Gastrocnemius medialis (tissue), 4 donors: ENCODE measurements at regions not wholly inside any gene's neighbourhood (a gene's known extent, or its start where the extent isn't known, plus 50 kb on each side); places are given as distances from the start of the nearest gene placed in this dataset.

Experiments used
- POLR2A ChIP-seq, 2 donors: fragments of 450-650 bp; IDR thresholded peaks; one replicate each; pipeline ENCODE4 v1.6.1; 2017; ENCODE audit warnings: antibody characterized with exemption in 2 of 2, mild to moderate bottlenecking in 2 of 2, moderate library complexity in 2 of 2
- TF ChIP-seq, protein P1 (sequence below), 5 experiments: fragments of 450-650 bp in 3 of 5; fragments of 200-600 bp in 2 of 5; sonication (generic) in 2 of 5; IDR thresholded peaks in 4 of 5; conservative IDR thresholded peaks in 1 of 5; 1 replicate in 4 of 5; 2 replicates in 1 of 5; pipeline ENCODE4 v1.5.1; 2016 to 2019; ENCODE audit warnings: antibody characterized with exemption in 5 of 5, mild to moderate bottlenecking in 3 of 5, moderate library complexity in 3 of 5

DNA sequence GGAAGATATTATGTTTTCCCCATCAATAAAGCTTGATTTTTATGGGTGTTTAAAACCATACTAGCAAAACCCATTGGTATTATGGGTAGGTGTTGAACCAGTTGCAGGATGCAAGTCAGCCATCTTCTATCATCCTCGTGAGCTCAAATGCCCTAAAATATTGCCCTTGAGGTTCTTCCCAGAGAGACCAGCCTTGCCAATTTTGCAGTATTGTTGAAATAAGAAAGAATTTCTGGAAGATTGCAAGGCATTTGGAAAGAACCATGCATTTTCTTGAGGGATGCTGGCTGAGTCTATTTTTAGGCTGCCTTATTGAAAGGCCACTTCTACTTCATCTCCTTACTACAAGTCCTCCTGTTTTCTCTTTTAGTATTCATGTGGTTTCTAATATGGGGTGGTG, 60.9 kb upstream of the SOD3 start:
- TF ChIP-seq, protein P1, sequence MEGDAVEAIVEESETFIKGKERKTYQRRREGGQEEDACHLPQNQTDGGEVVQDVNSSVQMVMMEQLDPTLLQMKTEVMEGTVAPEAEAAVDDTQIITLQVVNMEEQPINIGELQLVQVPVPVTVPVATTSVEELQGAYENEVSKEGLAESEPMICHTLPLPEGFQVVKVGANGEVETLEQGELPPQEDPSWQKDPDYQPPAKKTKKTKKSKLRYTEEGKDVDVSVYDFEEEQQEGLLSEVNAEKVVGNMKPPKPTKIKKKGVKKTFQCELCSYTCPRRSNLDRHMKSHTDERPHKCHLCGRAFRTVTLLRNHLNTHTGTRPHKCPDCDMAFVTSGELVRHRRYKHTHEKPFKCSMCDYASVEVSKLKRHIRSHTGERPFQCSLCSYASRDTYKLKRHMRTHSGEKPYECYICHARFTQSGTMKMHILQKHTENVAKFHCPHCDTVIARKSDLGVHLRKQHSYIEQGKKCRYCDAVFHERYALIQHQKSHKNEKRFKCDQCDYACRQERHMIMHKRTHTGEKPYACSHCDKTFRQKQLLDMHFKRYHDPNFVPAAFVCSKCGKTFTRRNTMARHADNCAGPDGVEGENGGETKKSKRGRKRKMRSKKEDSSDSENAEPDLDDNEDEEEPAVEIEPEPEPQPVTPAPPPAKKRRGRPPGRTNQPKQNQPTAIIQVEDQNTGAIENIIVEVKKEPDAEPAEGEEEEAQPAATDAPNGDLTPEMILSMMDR (IDR thresholded peaks at IDR 0.05 in 4 of 5, conservative IDR thresholded peaks at IDR 0.05 in 1 of 5) = no peak
- TF ChIP-seq POLR2A (IDR thresholded peaks at IDR 0.05) = no peak
